GM19463 (cell line): ENCODE measurements at regions not wholly inside any gene's neighbourhood (a gene's known extent, or its start where the extent isn't known, plus 50 kb on each side); places are given as distances from the start of the nearest gene placed in this dataset.

Experiments used
- ATAC-seq: cut with Tn5 transposase; IDR thresholded peaks from one replicate; pipeline ENCODE4 v1.9.1; 2021; ENCODE audit warnings: mild to moderate bottlenecking, moderate library complexity; ENCODE audit not compliant: unreplicated experiment

GRCh38 chr13:38518328-38518727, 168.5 kb upstream of the FREM2 start:
- ATAC-seq, result peak; percentile 61

- ATAC-seq, result no peak
These were observed 167.5 kb upstream of the FREM2 start for GRCh38 chr13:38519229-38519911.

- ATAC-seq, result no peak
These were observed 166.8 kb upstream of the FREM2 start for GRCh38 chr13:38520041-38520440.

- ATAC-seq, result no peak
These were observed 159.7 kb upstream of the FREM2 start for GRCh38 chr13:38527140-38527539.

- ATAC-seq, result no peak
These were observed 157.9 kb upstream of the FREM2 start for GRCh38 chr13:38528986-38529385.

- no peak for ATAC-seq
These were observed 156.4 kb upstream of the FREM2 start for GRCh38 chr13:38530492-38530891.

GRCh38 chr13:38535261-38535660, 151.6 kb upstream of the FREM2 start:
- no peak for ATAC-seq

GRCh38 chr13:38537051-38537450, 149.8 kb upstream of the FREM2 start:
- ATAC-seq, result no peak

- ATAC-seq, result no peak
These were observed 148.5 kb upstream of the FREM2 start for GRCh38 chr13:38538422-38538821.

GRCh38 chr13:38539632-38540031, 147.2 kb upstream of the FREM2 start:
- ATAC-seq, result no peak

GRCh38 chr13:38542601-38543000, 144.3 kb upstream of the FREM2 start:
- ATAC-seq, result no peak

- ATAC-seq, result no peak
These were observed 143.3 kb upstream of the FREM2 start for GRCh38 chr13:38543561-38543960.

- no peak for ATAC-seq
These were observed 123.1 kb upstream of the FREM2 start for GRCh38 chr13:38563739-38564138.

GRCh38 chr13:38564256-38565150, 122.4 kb upstream of the FREM2 start:
- no peak for ATAC-seq

GRCh38 chr13:38566023-38566422, 120.9 kb upstream of the FREM2 start:
- ATAC-seq, result no peak

- ATAC-seq, result no peak
These were observed 120.4 kb upstream of the FREM2 start for GRCh38 chr13:38566519-38566918.

GRCh38 chr13:38570706-38571105, 116.2 kb upstream of the FREM2 start:
- ATAC-seq, result no peak

GRCh38 chr13:38575427-38575826, 111.5 kb upstream of the FREM2 start:
- ATAC-seq, result no peak

- no peak for ATAC-seq
These were observed 109.8 kb upstream of the FREM2 start for GRCh38 chr13:38577048-38577447.

- ATAC-seq, result peak; percentile 62
These were observed 104.7 kb upstream of the FREM2 start for GRCh38 chr13:38582133-38582532.

GRCh38 chr13:38590230-38590629, 96.6 kb upstream of the FREM2 start:
- no peak for ATAC-seq

- no peak for ATAC-seq
These were observed 95.9 kb upstream of the FREM2 start for GRCh38 chr13:38590796-38591507.
